ENCODE measurements at regions not wholly inside any gene's neighbourhood (a gene's known extent, or its start where the extent isn't known, plus 50 kb on each side); places are given as distances from the start of the nearest gene placed in this dataset.

GRCh38 chr13:111590796-111591195, 270.4 kb downstream of the TEX29 start:
- TF ChIP-seq CTCF (IDR thresholded peaks at IDR 0.05) (no peak), POLR2AphosphoS5 (IDR thresholded peaks at IDR 0.05) (no peak), EP300 (IDR thresholded peaks at IDR 0.05) (no peak)

Measured in sigmoid colon (tissue), 4 donors.